Loucy (cell line): ENCODE measurements at regions not wholly inside any gene's neighbourhood (a gene's known extent, or its start where the extent isn't known, plus 50 kb on each side); places are given as distances from the start of the nearest gene placed in this dataset.

ENCODE experiments used
- H2AFZ ChIP-seq: fragments of 200-600 bp; sonication (generic); 2 replicates; pipeline ENCODE4 v1.6.0; 2016; ENCODE audit warnings: antibody characterized with exemption, mild to moderate bottlenecking, low read length, moderate library complexity
- H3F3A ChIP-seq: fragments of 200-600 bp; 2 replicates; pipeline ENCODE4 v1.6.0; 2016; ENCODE audit warnings: antibody characterized with exemption, low read depth, mild to moderate bottlenecking
- H3K27me3 ChIP-seq: fragments of 200-600 bp; sonication (generic); 2 replicates; pipeline ENCODE4 v1.6.1; 2014; ENCODE audit warnings: low read length, mild to moderate bottlenecking; ENCODE audit not compliant: insufficient read depth, poor library complexity, severe bottlenecking
- H3K36me3 ChIP-seq: fragments of 200-600 bp; sonication (generic); 2 replicates; pipeline ENCODE4 v1.6.1; 2016; ENCODE audit warnings: low read length; ENCODE audit not compliant: insufficient read depth
- H3K4me1 ChIP-seq: fragments of 200-600 bp; sonication (generic); 2 replicates; pipeline ENCODE4 v1.5.1; 2014; ENCODE audit warnings: low read length, mild to moderate bottlenecking; ENCODE audit not compliant: insufficient read depth, poor library complexity, severe bottlenecking
- H3K4me2 ChIP-seq: fragments of 200-600 bp; sonication (generic); 2 replicates; pipeline ENCODE4 v1.6.0; 2014; ENCODE audit warnings: antibody characterized with exemption, low read length, low read depth, mild to moderate bottlenecking; ENCODE audit not compliant: poor library complexity, severe bottlenecking
- H3K4me3 ChIP-seq: fragments of 200-600 bp; sonication (generic); 2 replicates; pipeline ENCODE4 v1.5.1; 2014; ENCODE audit warnings: low read length, mild to moderate bottlenecking, mixed read lengths; ENCODE audit not compliant: poor library complexity, severe bottlenecking
- H3K79me2 ChIP-seq: fragments of 200-600 bp; sonication (generic); 2 replicates; pipeline ENCODE4 v1.6.1; 2014; ENCODE audit warnings: low read length; ENCODE audit not compliant: insufficient read depth
- H3K9ac ChIP-seq: fragments of 200-600 bp; sonication (generic); 2 replicates; pipeline ENCODE4 v1.6.0; 2014; ENCODE audit warnings: mild to moderate bottlenecking, low read depth, low read length, moderate library complexity; ENCODE audit not compliant: poor library complexity, severe bottlenecking
- H3K9me2 ChIP-seq: fragments of 200-600 bp; sonication (generic); replicated peaks from 2 replicates; pipeline ENCODE4 v1.6.1; 2016; ENCODE audit warnings: low read depth, low read length, mixed read lengths
- H3K9me3 ChIP-seq: fragments of 200-600 bp; sonication (generic); 2 replicates; pipeline ENCODE4 v1.6.1; 2014; ENCODE audit warnings: mild to moderate bottlenecking, antibody characterized with exemption, low read length, low read depth; ENCODE audit not compliant: insufficient read depth
- H4K20me1 ChIP-seq: fragments of 200-600 bp; sonication (generic); 2 replicates; pipeline ENCODE4 v1.6.0; 2014; ENCODE audit warnings: antibody characterized with exemption, low read length, mild to moderate bottlenecking; ENCODE audit not compliant: insufficient read depth, poor library complexity, severe bottlenecking
- EZH2phosphoT487 ChIP-seq: fragments of 200-600 bp; IDR thresholded peaks from 2 replicates; pipeline ENCODE4 v1.6.1; 2018; ENCODE audit warnings: antibody characterized with exemption, mild to moderate bottlenecking, moderate library complexity, borderline replicate concordance
- TF ChIP-seq, protein P1 (sequence below): fragments of 200-600 bp; sonication (generic); conservative IDR thresholded peaks from 2 replicates; pipeline ENCODE4 v1.5.1; 2014; ENCODE audit warnings: mild to moderate bottlenecking, antibody characterized with exemption, low read length

DNA sequence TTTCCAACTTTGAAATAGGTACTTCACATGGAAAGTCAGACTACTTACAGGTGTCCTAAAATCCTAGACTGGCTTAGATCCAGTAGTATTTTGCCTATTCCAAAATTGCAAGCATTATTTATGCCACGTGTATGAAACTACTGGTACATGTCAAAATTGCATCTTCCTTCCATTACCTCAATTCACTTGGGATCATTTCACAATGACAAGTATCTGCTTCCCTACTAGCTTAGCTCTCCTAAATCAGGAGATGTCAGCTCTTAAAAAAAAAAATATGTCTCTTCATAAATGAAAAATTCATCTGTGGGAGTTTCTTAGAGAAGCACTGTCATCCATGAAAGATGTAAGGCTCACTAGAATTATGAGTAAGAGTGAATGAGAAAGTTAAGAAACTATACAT, 466.6 kb upstream of the MANEA start:
- H3K79me2 ChIP-seq: no peaks in the 10 kb centered on the region
- no peaks in the 10 kb centered on the region for H3K9me2 ChIP-seq
- no peak overlapping the region for H3K4me3 ChIP-seq
- no peaks in the 10 kb centered on the region for H3K9me3 ChIP-seq
- no peaks in the 10 kb centered on the region for H3K4me1 ChIP-seq
- no peak overlapping the region for H3K4me2 ChIP-seq
- TF ChIP-seq, protein P1, sequence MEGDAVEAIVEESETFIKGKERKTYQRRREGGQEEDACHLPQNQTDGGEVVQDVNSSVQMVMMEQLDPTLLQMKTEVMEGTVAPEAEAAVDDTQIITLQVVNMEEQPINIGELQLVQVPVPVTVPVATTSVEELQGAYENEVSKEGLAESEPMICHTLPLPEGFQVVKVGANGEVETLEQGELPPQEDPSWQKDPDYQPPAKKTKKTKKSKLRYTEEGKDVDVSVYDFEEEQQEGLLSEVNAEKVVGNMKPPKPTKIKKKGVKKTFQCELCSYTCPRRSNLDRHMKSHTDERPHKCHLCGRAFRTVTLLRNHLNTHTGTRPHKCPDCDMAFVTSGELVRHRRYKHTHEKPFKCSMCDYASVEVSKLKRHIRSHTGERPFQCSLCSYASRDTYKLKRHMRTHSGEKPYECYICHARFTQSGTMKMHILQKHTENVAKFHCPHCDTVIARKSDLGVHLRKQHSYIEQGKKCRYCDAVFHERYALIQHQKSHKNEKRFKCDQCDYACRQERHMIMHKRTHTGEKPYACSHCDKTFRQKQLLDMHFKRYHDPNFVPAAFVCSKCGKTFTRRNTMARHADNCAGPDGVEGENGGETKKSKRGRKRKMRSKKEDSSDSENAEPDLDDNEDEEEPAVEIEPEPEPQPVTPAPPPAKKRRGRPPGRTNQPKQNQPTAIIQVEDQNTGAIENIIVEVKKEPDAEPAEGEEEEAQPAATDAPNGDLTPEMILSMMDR: no peak
- TF ChIP-seq EZH2phosphoT487: no peak
- no peaks in the 10 kb centered on the region for H4K20me1 ChIP-seq
- no peaks in the 10 kb centered on the region for H3K27me3 ChIP-seq
- no peak overlapping the region for H3K9ac ChIP-seq
- H3K36me3 ChIP-seq: no peaks in the 10 kb centered on the region
- H2AFZ ChIP-seq: no peak overlapping the region
- H3F3A ChIP-seq: no peaks in the 10 kb centered on the region

DNA sequence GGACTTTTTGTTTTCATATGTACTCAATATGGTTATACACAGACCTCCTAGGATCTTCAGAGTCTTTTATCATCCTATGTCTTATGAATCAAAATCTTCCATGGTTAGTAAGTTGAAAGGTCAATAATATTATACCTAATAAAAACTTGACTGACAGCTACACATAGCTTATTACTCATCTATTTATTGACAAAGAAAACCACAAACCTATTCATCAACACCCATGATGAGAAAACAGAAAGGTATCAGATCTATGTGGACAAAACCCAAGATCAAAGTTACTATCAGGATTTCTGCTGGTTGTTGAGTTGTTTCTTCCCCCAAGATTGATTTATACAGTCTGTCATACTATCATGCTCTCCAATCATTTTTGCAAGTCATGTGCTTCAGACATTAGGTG, 460.1 kb upstream of the MANEA start:
- Histone ChIP-seq H3K9me2 (0 out of 2 replicates have a peak, but pooled peaks cover 4% of the 10 kb centered on the region), H3K79me2 (no peaks in the 10 kb centered on the region)

DNA sequence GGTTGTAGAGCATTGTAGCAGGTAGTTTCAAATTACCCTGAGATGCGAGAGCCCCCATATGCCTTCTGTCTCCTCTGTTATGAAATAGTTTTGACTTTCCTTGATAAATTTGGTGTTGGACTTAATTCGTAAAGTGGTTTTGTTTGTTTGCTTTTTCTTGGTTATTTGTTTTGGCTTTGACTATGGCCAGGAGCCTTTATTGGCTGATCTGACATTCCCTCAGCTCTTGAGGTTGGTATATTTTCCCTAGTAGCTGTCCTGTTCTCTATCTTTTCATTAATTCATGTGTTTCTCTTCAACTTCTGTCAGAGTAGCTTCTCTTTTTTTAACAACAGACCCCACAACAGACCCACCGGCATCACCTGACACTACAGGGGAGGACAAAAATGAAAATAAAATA, 457.4 kb upstream of the MANEA start:
- Histone ChIP-seq H3K9me2 (0 out of 2 replicates have a peak, but pooled peaks cover 4% of the 10 kb centered on the region), H3K79me2 (no peaks in the 10 kb centered on the region), H3K4me3 (no peak overlapping the region), H3K36me3 (no peaks in the 10 kb centered on the region), H4K20me1 (no peaks in the 10 kb centered on the region), H3K9ac (no peak overlapping the region), H3K4me2 (no peak overlapping the region), H3K9me3 (no peaks in the 10 kb centered on the region), H3F3A (no peaks in the 10 kb centered on the region), H3K27me3 (no peaks in the 10 kb centered on the region), H3K4me1 (no peaks in the 10 kb centered on the region), H2AFZ (no peak overlapping the region)
- TF ChIP-seq, protein P1: no peak
- TF ChIP-seq EZH2phosphoT487: no peak

More for the DNA sequence above, 460.1 kb upstream of the MANEA start:
- Histone ChIP-seq H3K4me1 (no peaks in the 10 kb centered on the region), H3K36me3 (no peaks in the 10 kb centered on the region), H3K9me3 (no peaks in the 10 kb centered on the region), H2AFZ (no peak overlapping the region), H3K27me3 (no peaks in the 10 kb centered on the region), H3K9ac (no peak overlapping the region), H3K4me2 (no peak overlapping the region), H3F3A (no peaks in the 10 kb centered on the region), H3K4me3 (no peak overlapping the region), H4K20me1 (no peaks in the 10 kb centered on the region)
- TF ChIP-seq, protein P1: no peak
- no peak for TF ChIP-seq EZH2phosphoT487
